ENCODE measurements at regions not wholly inside any gene's neighbourhood (a gene's known extent, or its start where the extent isn't known, plus 50 kb on each side); places are given as distances from the start of the nearest gene placed in this dataset.
"Not testable (repeated sequence)": the region's sequence is repeated elsewhere in the genome, so short reads cannot be mapped to it uniquely, and the experiment has no call there.

DNA sequence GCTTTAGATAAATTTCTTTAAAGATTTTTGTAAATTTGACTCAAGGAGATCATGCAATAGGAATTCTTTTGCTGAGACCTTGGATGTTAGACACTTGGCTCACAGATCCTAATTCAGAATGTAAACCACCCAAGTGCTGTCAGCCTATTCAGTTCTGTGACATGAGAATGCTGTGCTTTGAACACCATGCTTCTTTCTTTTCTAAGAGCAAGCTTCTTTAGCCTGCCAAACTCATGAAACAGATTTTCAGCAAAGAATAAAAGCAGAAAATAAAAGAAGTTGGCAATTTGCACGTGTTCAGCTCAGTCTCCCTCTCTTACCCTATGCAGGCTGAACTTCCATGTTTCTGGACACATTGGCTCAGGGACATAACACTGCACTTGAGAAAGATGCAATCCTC, 845.8 kb downstream of the UQCRFS1 start:
- no peak for TF ChIP-seq POLR2A (IDR thresholded peaks at IDR 0.05)
- TF ChIP-seq, protein P1, sequence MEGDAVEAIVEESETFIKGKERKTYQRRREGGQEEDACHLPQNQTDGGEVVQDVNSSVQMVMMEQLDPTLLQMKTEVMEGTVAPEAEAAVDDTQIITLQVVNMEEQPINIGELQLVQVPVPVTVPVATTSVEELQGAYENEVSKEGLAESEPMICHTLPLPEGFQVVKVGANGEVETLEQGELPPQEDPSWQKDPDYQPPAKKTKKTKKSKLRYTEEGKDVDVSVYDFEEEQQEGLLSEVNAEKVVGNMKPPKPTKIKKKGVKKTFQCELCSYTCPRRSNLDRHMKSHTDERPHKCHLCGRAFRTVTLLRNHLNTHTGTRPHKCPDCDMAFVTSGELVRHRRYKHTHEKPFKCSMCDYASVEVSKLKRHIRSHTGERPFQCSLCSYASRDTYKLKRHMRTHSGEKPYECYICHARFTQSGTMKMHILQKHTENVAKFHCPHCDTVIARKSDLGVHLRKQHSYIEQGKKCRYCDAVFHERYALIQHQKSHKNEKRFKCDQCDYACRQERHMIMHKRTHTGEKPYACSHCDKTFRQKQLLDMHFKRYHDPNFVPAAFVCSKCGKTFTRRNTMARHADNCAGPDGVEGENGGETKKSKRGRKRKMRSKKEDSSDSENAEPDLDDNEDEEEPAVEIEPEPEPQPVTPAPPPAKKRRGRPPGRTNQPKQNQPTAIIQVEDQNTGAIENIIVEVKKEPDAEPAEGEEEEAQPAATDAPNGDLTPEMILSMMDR (IDR thresholded peaks at IDR 0.05): no peak
- TF ChIP-seq EP300 (IDR thresholded peaks at IDR 0.05): no peak
- Histone ChIP-seq H3K4me1 (ENCODE audit: insufficient read depth) (no peaks in the 10 kb centered on the region), H3K27me3 (no peaks in the 10 kb centered on the region), H3K4me3 (no peak overlapping the region), H3K27ac (no peak overlapping the region), H3K9me3 (no peaks in the 10 kb centered on the region), H3K36me3 (no peaks in the 10 kb centered on the region)
- DNase-seq: no peak
- intact Hi-C loops (cut with DNase I): no loop called here
- 43 to 54% (median 48%) methylated on average over 1 of the region's 1 CpG for WGBS, 3 donors

DNA sequence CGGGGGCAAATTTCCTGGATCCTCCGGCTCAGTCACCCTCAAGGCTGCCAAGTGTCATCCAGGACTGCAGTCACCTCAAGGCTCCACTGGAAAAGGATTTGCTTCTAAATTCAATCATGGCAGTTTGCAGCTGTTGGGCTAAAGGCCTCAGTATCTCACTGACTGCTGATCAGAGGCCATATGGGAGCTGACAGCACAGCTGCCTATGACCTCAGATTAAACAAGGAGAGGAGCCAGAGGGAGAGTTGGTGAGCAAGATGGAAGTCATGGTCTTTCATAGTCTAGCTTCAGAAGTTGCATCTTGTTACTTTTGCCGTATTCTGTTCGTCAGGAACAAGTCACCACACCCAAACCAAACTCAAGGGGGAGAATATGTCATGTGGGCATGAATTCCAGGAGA, 849.7 kb downstream of the UQCRFS1 start:
- TF ChIP-seq, protein P1 (IDR thresholded peaks at IDR 0.05): no peak
- TF ChIP-seq POLR2A (IDR thresholded peaks at IDR 0.05) (no peak), EP300 (IDR thresholded peaks at IDR 0.05) (no peak)
- DNase-seq: no peak
- Histone ChIP-seq H3K9me3 (no peaks in the 10 kb centered on the region), H3K36me3 (no peaks in the 10 kb centered on the region), H3K4me1 (ENCODE audit: insufficient read depth) (no peaks in the 10 kb centered on the region), H3K27ac (no peak overlapping the region), H3K4me3 (no peak overlapping the region), H3K27me3 (no peaks in the 10 kb centered on the region)
- 57 to 70% (median 61%) methylated on average over 4 of the region's 4 CpGs for WGBS, 3 donors
- intact Hi-C loops (cut with DNase I): no loop called here

DNA sequence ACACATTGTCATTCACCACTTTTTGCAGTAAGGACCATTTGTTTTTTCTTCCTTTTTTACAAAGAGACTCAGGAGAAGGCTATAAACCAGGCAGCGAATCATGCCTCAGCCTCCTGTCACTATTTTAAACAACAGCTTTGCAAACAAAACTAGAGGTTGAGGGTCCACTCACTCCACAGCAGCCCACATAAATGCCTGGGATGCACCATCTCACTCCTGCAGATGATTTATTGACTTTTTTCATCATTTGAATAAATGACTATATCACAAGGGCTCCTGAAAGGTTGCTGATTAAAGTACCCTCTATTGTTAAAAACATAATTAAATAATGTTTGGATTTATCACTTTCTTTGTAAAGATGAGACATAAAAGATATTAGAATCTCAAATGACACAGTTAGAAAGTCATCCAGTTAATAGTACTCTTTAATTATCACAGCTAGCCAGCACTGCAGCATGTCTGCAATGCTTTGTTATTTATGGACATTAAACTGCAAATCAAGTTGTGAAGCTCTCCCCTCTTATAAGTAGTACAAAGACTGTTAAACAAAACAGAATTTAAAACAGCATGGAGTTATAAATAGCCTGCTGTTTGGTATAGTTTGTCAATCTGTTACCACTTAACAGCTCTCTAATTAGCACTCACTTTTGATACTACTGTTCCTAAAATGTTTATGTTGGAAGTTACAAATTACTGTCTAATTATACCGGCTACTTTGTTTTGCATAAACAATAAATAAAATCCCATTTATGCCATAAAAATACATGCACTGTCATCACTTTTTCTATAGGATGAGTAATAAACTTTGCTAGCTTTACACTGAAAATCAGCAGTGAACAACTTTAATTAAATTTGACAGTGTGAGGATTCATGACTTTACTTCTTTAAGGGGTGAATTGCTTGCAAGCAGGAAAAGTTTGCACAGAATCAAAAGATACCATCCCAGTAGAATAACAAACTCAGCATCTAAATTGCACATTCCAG, 853.2 kb downstream of the UQCRFS1 start:
- TF ChIP-seq EP300 (IDR thresholded peaks at IDR 0.05): no peak
- WGBS, 3 donors: 31 to 38% (median 31%) methylated on average over 2 of the region's 2 CpGs
- no peaks in the 10 kb centered on the region for H3K4me1 ChIP-seq (ENCODE audit: insufficient read depth)
- intact Hi-C loops (cut with DNase I): no loop called here
- no peak for DNase-seq
- no peak overlapping the region for H3K4me3 ChIP-seq
- no peak overlapping the region for H3K27ac ChIP-seq
- H3K36me3 ChIP-seq: no peaks in the 10 kb centered on the region
- H3K27me3 ChIP-seq: no peaks in the 10 kb centered on the region
- H3K9me3 ChIP-seq: no peaks in the 10 kb centered on the region

DNA sequence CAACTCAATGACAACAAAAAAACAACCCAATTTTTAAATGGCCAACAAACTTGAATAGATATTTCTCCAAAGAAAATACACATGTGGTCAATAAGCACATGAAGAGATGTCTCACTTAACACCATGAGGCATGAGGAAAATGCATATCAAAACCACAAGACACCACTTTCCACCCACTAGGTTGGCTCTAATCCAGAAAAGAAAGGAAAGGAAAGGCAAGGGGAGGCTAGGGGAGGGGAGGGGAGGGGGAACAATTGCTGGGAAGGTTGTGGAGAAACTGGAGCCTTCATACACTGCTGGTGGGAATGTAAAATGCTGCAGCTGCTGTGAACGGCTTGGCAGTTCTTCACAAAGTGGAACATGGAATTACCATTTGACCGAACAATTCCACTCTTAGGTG, 854.3 kb downstream of the UQCRFS1 start:
- 14 to 26% (median 19%) methylated on average over 2 of the region's 2 CpGs for WGBS, 3 donors
- DNase-seq: no peak
- Histone ChIP-seq H3K27ac (no peak overlapping the region), H3K4me3 (no peak overlapping the region), H3K4me1 (ENCODE audit: insufficient read depth) (no peaks in the 10 kb centered on the region), H3K27me3 (no peaks in the 10 kb centered on the region), H3K9me3 (no peaks in the 10 kb centered on the region), H3K36me3 (no peaks in the 10 kb centered on the region)
- intact Hi-C loops (cut with DNase I): no loop called here
- TF ChIP-seq EP300 (IDR thresholded peaks at IDR 0.05) (no peak), POLR2A (IDR thresholded peaks at IDR 0.05) (no peak)
- TF ChIP-seq, protein P1 (IDR thresholded peaks at IDR 0.05): no peak

DNA sequence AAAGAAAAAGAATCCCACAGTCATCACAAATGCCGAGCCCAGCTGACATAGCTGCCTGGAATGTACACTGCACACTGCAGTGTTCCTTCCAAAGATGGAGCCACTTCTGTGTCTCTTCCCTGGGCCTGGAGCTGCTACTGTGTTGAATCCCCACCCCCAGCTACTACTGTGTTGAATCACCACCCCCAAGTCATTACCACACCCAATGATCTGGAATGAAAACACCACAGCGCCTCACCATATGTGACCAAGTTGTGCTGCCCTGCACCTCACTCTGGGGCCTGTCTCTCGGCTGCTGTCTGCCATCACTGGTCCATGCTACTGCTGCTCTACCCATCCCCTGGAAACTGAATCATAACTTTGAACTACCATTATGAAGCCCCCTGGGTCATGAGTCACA, 861.2 kb downstream of the UQCRFS1 start:
- Histone ChIP-seq H3K27ac (no peak overlapping the region), H3K9me3 (peaks cover 0 to 5% of the 10 kb centered on the region in 2 donors), H3K4me3 (no peak overlapping the region), H3K36me3 (no peaks in the 10 kb centered on the region), H3K4me1 (ENCODE audit: insufficient read depth) (no peaks in the 10 kb centered on the region), H3K27me3 (no peaks in the 10 kb centered on the region)
- no peak for DNase-seq
- WGBS, 3 donors: 64 to 95% (median 81%) methylated on average over 3 of the region's 3 CpGs
- TF ChIP-seq, protein P1 (IDR thresholded peaks at IDR 0.05): no peak
- TF ChIP-seq EP300 (IDR thresholded peaks at IDR 0.05) (no peak), POLR2A (IDR thresholded peaks at IDR 0.05) (no peak)
- intact Hi-C loops (cut with DNase I): no loop called here

DNA sequence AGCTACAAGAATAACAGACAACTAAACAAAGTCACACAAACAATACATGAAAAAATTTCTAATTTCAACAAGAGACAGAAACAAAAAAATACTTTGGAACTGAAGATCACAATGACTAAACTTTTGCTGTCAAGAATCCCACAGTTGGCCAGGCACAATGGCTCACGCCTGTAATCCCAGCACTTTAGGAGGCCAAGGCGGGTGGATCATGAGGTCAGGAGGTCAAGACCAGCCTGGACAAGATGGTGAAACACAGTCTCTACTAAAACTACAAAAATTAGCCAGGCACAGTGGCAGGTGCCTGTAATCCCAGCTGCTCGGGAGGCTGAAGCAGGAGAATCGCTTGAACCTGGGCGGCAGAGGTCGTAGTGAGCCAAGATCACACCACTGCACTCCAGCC, 861.6 kb downstream of the UQCRFS1 start:
- intact Hi-C loops (cut with DNase I); H3K4me3 ChIP-seq; DNase-seq; H3K4me1 ChIP-seq (ENCODE audit: insufficient read depth); H3K36me3 ChIP-seq; H3K27ac ChIP-seq; H3K9me3 ChIP-seq; H3K27me3 ChIP-seq: not testable (repeated sequence)
- WGBS, 3 donors: 84 to 89% (median 87%) methylated on average over 6 of the region's 6 CpGs
